ENCODE measurements at regions not wholly inside any gene's neighbourhood (a gene's known extent, or its start where the extent isn't known, plus 50 kb on each side); places are given as distances from the start of the nearest gene placed in this dataset.
A peak's percentile ranks its signal among the peaks of the same experiment; 100 is the strongest.

DNA sequence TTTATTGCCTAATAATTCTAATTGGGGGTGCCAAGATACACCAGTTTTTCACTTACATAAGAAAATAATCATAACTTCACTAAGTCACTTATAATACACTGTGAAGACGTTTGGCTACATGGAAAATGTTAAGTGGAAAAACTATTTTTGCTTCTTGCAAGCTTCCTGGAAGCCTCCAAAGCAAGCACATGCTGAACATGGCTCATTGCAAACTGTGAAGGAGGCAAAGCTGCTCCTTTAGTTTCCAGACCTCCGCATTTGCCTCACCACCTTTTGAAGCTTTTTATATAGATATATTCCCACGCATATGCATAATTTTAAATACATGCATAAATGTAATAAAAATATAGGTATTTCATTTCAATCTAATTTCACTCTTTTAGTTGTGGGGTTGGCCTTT is 285.6 kb upstream of the PRDM9 start:
- TF ChIP-seq ZFX (IDR thresholded peaks at IDR 0.05; ENCODE audit: borderline replicate concordance): no peak
- TF ChIP-seq, protein P1, sequence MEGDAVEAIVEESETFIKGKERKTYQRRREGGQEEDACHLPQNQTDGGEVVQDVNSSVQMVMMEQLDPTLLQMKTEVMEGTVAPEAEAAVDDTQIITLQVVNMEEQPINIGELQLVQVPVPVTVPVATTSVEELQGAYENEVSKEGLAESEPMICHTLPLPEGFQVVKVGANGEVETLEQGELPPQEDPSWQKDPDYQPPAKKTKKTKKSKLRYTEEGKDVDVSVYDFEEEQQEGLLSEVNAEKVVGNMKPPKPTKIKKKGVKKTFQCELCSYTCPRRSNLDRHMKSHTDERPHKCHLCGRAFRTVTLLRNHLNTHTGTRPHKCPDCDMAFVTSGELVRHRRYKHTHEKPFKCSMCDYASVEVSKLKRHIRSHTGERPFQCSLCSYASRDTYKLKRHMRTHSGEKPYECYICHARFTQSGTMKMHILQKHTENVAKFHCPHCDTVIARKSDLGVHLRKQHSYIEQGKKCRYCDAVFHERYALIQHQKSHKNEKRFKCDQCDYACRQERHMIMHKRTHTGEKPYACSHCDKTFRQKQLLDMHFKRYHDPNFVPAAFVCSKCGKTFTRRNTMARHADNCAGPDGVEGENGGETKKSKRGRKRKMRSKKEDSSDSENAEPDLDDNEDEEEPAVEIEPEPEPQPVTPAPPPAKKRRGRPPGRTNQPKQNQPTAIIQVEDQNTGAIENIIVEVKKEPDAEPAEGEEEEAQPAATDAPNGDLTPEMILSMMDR (IDR thresholded peaks at IDR 0.05): no peak
- no peak overlapping the region for H3K27ac ChIP-seq

DNA sequence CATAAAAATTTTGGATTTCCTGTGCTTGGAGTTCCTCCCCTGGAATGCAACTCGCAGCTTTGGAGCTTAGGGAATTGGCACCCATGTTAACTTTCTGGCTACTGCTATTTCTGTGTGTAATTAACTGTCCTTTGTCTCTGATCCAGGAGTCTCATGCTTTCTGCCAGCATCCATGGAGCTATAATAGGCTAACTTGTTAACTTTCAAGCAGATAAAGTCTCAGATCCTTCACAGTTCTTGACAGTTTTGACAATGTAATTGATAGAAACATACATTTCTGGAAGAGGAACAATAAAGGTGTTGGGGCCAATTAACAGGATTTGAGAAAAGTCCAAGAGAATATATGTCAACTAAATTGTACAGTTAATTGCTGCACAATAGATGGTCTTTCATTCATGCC is 290.2 kb upstream of the PRDM9 start:
- H3K27ac ChIP-seq: no peak overlapping the region
- TF ChIP-seq, protein P1 (IDR thresholded peaks at IDR 0.05): no peak
- no peak for TF ChIP-seq ZFX (IDR thresholded peaks at IDR 0.05; ENCODE audit: borderline replicate concordance)

DNA sequence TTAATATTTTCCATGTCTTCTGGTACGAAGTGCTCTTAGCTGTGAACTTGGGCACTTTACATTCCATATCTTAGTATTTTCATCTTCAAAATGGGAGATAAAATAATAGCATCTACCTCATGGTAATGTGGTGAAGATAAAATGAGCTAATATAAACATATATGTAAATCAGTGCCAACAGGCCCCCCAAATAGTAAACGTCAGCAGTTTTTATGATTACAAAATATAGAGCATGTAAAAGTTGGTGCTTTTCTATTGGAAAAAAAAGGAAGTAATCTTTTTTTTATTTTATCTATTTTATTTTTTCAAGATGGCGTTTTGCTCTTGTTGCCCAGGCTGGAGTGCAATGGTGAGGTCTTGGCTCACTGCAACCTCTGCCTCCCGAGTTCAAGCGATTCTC is 291.1 kb upstream of the PRDM9 start:
- no peak for TF ChIP-seq ZFX (IDR thresholded peaks at IDR 0.05; ENCODE audit: borderline replicate concordance)
- TF ChIP-seq, protein P1 (IDR thresholded peaks at IDR 0.05): no peak

DNA sequence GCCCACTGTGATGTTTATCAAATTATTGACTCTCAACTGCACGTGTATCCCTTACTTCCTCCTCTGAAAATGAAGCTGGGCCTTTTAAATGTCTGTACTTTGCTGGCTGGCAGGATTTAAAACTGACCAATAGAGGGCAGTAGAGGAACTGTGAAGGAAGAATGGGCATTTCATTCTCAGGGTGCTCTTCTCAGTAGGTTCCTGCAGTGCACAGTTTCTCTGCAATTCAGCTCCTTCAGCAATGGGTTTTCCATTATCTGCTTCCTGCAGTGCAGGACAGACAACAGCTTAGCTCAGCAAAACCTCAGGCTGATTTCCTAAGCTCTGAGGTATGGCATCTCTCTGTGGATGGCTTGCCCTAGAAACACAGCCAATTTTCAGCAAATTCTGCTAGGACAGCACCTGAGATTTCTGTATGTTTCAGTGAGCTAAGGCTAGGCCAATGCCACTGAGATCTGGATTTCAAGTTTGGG is 298.4 kb upstream of the PRDM9 start:
- TF ChIP-seq ZFX (IDR thresholded peaks at IDR 0.05; ENCODE audit: borderline replicate concordance): no peak
- TF ChIP-seq, protein P1 (IDR thresholded peaks at IDR 0.05): peak; percentile 88

More for the DNA sequence above, 291.1 kb upstream of the PRDM9 start:
- H3K27ac ChIP-seq: no peak overlapping the region

DNA sequence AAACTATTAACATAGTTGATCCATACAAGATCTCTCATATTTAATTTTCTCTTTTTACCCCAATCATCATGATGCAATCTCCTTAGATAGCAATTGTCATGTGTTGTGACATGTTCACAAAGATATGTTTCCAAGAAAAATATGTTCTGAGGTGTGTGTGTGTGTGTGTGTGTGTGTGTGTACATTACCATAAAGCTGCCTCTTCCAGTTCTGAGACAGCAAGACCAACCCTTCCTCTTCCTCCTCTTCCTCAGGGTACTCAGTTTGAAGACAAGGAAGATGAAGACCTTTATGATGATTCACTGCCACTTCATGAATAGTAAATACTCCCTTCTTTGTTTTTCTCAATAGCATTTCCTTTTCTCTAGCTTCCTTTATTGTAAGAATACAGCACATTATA is 303.3 kb upstream of the PRDM9 start:
- H3K27ac ChIP-seq: no peak overlapping the region
- TF ChIP-seq, protein P1 (IDR thresholded peaks at IDR 0.05): no peak
- no peak for TF ChIP-seq ZFX (IDR thresholded peaks at IDR 0.05; ENCODE audit: borderline replicate concordance)

More for the DNA sequence above, 298.4 kb upstream of the PRDM9 start:
- H3K27ac ChIP-seq: no peak overlapping the region

DNA sequence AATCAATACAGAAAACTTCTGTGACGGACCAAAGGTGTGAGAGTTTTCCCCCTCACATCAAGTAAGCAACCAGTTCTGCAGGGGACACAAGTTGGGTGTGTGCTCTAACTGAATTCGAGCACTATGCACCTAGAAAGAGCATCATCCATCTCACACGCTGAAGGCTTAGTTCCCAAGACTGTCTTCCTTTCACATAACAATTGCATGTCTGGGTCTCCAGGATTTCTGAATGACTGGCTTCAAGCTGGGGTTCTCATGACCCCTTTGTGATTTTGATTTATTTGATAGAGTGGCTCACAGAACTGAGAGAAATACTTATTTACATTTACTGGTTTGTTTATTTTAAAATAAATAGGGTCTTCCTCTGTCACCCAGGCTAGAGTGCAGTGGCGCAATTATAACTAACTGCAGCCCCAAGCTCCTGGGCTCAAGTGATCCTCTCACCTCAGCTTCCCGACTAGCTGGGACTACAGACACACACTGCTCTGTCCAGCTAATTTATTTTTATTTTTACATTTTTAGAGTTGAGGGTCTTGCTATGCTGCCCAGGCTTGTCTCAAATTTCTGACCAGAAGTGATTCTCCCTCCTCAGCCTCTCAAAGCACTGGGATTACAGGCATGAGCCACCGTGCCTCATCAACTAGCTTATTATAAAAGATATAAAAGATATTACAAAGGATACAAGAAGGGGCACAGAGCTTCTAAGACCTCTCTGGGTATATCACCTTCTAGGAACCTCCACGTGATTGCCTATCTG is 316.7 kb upstream of the CDH12 start:
- no peak overlapping the region for H3K27ac ChIP-seq
- TF ChIP-seq, protein P1 (IDR thresholded peaks at IDR 0.05): no peak
- no peak for TF ChIP-seq ZFX (IDR thresholded peaks at IDR 0.05; ENCODE audit: borderline replicate concordance)

DNA sequence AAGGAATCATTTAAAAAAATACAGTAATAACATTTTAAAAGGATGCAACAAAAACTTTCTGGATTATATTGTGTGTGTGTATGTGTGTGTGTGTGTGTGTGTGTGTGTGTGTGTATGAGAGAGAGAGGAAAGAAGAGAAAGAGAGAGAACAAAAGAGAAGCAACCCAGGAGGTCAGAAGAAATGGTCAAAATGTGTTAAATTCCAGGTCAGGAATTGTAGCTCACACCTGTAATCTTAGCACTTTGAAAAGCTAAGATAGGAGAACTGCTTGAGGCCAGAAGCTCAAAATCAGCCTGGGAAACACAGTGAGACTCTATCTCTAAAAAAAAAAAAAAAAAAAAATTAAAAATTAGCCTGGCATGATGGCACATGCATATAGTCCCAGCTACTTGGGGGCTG is 311.8 kb upstream of the CDH12 start:
- no peak overlapping the region for H3K27ac ChIP-seq
- TF ChIP-seq, protein P1 (IDR thresholded peaks at IDR 0.05): no peak
- TF ChIP-seq ZFX (IDR thresholded peaks at IDR 0.05; ENCODE audit: borderline replicate concordance): no peak

Data from 22Rv1 (cell line).